ENCODE measurements at regions not wholly inside any gene's neighbourhood (a gene's known extent, or its start where the extent isn't known, plus 50 kb on each side); places are given as distances from the start of the nearest gene placed in this dataset.

DNA sequence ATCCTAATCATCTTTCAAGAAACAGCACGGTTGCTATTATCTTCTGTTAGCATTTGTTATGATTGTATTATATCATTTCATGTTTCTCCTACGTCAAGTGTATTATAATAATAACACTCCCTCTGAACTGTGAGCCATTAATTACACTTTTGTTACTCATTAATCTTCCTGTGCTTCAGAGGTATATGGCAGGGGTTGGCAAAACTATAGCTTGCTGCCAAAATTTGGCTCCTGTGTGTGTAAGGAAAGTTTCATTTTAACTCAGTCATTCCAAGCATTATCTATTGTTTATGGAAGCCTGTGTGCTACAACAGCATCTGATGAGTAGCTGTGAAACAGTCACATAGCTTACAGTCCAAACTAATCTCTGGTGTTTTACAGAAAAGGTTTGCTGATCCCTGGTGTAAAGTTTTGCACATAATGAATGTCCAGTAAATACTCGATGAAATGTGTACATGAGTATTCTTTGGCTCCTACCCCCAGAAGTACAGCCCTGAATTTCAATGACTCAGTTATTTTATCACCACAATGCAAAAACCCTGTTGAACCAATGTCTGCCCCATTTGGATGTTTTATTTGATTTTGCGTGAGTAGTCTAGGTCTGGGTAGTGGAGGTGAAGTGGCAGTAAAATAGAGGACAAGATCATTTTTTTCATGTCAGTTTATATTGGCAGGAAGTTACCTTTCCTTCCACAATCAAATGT, 648.2 kb downstream of the MAT2B start:
- Histone ChIP-seq H3K36me3 (ENCODE audit: control insufficient read depth, insufficient read depth, low read length) (no peaks in the 10 kb centered on the region), H3K4me3 (ENCODE audit: low read depth, low read length) (no peak overlapping the region), H3K9me3 (ENCODE audit: control insufficient read depth in 2 of 2, low read length in 2 of 2) (no peaks in the 10 kb centered on the region), H3K27ac (ENCODE audit: insufficient read depth, low read length, poor library complexity, severe bottlenecking) (no peak overlapping the region), H3K27me3 (ENCODE audit: control insufficient read depth, insufficient read depth, low read length) (no peaks in the 10 kb centered on the region), H3K4me1 (ENCODE audit: control insufficient read depth, insufficient read depth, low read length, poor library complexity, severe bottlenecking) (no peaks in the 10 kb centered on the region)
- DNase-seq: no peak
- Mint-ChIP-seq H3K27me3 (no peaks in the 10 kb centered on the region), H3K4me1 (no peaks in the 10 kb centered on the region), H3K4me3 (no peak overlapping the region), H3K27ac (no peak overlapping the region), H3K36me3 (no peaks in the 10 kb centered on the region), H3K9me3 (peaks cover 0 to 8% (median 5%) of the 10 kb centered on the region in 7 donors)
- no peak for ATAC-seq (ENCODE audit: low read depth in 2 of 2)

- Mint-ChIP-seq H3K4me3 (no peak overlapping the region), H3K9me3 (peaks cover 2 to 24% (median 5%) of the 10 kb centered on the region in 7 donors), H3K27me3 (no peaks in the 10 kb centered on the region), H3K4me1 (no peaks in the 10 kb centered on the region), H3K36me3 (no peaks in the 10 kb centered on the region), H3K27ac (no peak overlapping the region)
- Histone ChIP-seq H3K27ac (ENCODE audit: insufficient read depth, low read length, poor library complexity, severe bottlenecking) (no peak overlapping the region), H3K4me1 (ENCODE audit: control insufficient read depth, insufficient read depth, low read length, poor library complexity, severe bottlenecking) (no peaks in the 10 kb centered on the region), H3K9me3 (ENCODE audit: control insufficient read depth in 2 of 2, low read length in 2 of 2) (no peaks in the 10 kb centered on the region), H3K4me3 (ENCODE audit: low read depth, low read length) (no peak overlapping the region), H3K36me3 (ENCODE audit: control insufficient read depth, insufficient read depth, low read length) (no peaks in the 10 kb centered on the region), H3K27me3 (ENCODE audit: control insufficient read depth, insufficient read depth, low read length) (no peaks in the 10 kb centered on the region)
- DNase-seq (no peak), ATAC-seq (ENCODE audit: low read depth in 2 of 2) (no peak)
These were observed 665.4 kb downstream of the MAT2B start for GRCh38 chr5:164170814-164171213.

DNA sequence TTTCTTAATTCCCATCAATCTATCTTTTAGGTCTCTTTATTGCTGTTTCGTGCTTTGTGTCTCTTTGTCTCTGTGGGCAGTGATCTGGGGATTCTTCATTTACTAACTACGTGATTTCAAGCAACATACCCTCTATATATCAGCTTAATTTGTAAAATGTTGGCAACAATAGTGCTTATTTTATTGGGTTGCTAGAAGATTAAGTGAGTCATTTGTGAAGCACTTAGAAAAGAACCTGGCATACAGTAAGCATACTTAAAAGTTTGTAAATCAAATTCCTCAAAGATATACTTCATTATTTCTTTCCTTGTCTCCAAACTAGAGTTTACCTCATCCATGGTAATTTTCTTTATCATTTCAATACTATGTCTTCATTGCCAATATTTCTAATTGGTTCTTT, 669.7 kb downstream of the MAT2B start:
- H3K4me1 ChIP-seq (ENCODE audit: control insufficient read depth, insufficient read depth, low read length, poor library complexity, severe bottlenecking): no peaks in the 10 kb centered on the region
- H3K36me3 Mint-ChIP-seq: no peaks in the 10 kb centered on the region
- H3K27ac Mint-ChIP-seq: no peak overlapping the region
- no peak overlapping the region for H3K27ac ChIP-seq (ENCODE audit: insufficient read depth, low read length, poor library complexity, severe bottlenecking)
- H3K27me3 ChIP-seq (ENCODE audit: control insufficient read depth, insufficient read depth, low read length): no peaks in the 10 kb centered on the region
- H3K27me3 Mint-ChIP-seq: no peaks in the 10 kb centered on the region
- ATAC-seq (ENCODE audit: low read depth in 2 of 2): no peak
- no peak overlapping the region for H3K4me3 Mint-ChIP-seq
- peaks cover 4 to 30% (median 10%) of the 10 kb centered on the region in 7 donors for H3K9me3 Mint-ChIP-seq
- H3K36me3 ChIP-seq (ENCODE audit: control insufficient read depth, insufficient read depth, low read length): no peaks in the 10 kb centered on the region
- no peak for DNase-seq
- no peaks in the 10 kb centered on the region for H3K4me1 Mint-ChIP-seq
- no peak overlapping the region for H3K4me3 ChIP-seq (ENCODE audit: low read depth, low read length)
- H3K9me3 ChIP-seq (ENCODE audit: control insufficient read depth in 2 of 2, low read length in 2 of 2): no peaks in the 10 kb centered on the region

DNA sequence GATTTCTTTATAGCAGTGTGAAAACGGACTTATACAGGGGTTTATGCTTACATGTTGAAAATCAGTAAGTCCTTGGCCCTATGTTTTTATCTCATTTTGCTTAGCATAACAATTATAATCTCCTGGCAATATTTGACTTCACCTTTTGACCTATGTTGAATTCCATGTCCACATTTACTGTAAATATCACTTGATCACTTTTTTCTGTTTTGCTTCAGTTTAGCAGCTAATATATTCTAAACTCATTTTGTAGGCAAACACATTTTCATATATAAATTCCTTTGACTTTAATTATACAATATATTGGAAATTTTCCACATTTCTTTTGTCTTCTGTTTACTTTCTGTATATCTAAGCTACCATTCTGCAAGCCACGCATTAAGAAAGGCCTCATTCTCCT, 674.0 kb downstream of the MAT2B start:
- H3K36me3 Mint-ChIP-seq: no peaks in the 10 kb centered on the region
- H3K27ac Mint-ChIP-seq: no peak overlapping the region
- DNase-seq: no peak
- Histone ChIP-seq H3K27me3 (ENCODE audit: control insufficient read depth, insufficient read depth, low read length) (no peaks in the 10 kb centered on the region), H3K36me3 (ENCODE audit: control insufficient read depth, insufficient read depth, low read length) (no peaks in the 10 kb centered on the region), H3K4me1 (ENCODE audit: control insufficient read depth, insufficient read depth, low read length, poor library complexity, severe bottlenecking) (no peaks in the 10 kb centered on the region), H3K4me3 (ENCODE audit: low read depth, low read length) (no peak overlapping the region), H3K27ac (ENCODE audit: insufficient read depth, low read length, poor library complexity, severe bottlenecking) (no peak overlapping the region), H3K9me3 (ENCODE audit: control insufficient read depth in 2 of 2, low read length in 2 of 2) (no peaks in the 10 kb centered on the region)
- ATAC-seq (ENCODE audit: low read depth in 2 of 2): no peak
- no peaks in the 10 kb centered on the region for H3K27me3 Mint-ChIP-seq
- H3K9me3 Mint-ChIP-seq: peaks cover 0 to 20% (median 8%) of the 10 kb centered on the region in 7 donors
- H3K4me3 Mint-ChIP-seq: no peak overlapping the region
- no peaks in the 10 kb centered on the region for H3K4me1 Mint-ChIP-seq

- no peaks in the 10 kb centered on the region for H3K4me1 Mint-ChIP-seq
- ATAC-seq (ENCODE audit: low read depth in 2 of 2) (no peak), DNase-seq (no peak)
- Histone ChIP-seq H3K4me3 (ENCODE audit: low read depth, low read length) (no peak overlapping the region), H3K4me1 (ENCODE audit: control insufficient read depth, insufficient read depth, low read length, poor library complexity, severe bottlenecking) (no peaks in the 10 kb centered on the region), H3K27ac (ENCODE audit: insufficient read depth, low read length, poor library complexity, severe bottlenecking) (no peak overlapping the region), H3K27me3 (ENCODE audit: control insufficient read depth, insufficient read depth, low read length) (no peaks in the 10 kb centered on the region), H3K9me3 (ENCODE audit: control insufficient read depth in 2 of 2, low read length in 2 of 2) (no peaks in the 10 kb centered on the region), H3K36me3 (ENCODE audit: control insufficient read depth, insufficient read depth, low read length) (no peaks in the 10 kb centered on the region)
- H3K9me3 Mint-ChIP-seq: peaks cover 2 to 17% (median 4%) of the 10 kb centered on the region in 7 donors
- no peaks in the 10 kb centered on the region for H3K36me3 Mint-ChIP-seq
- no peak overlapping the region for H3K4me3 Mint-ChIP-seq
- H3K27ac Mint-ChIP-seq: no peak overlapping the region
- no peaks in the 10 kb centered on the region for H3K27me3 Mint-ChIP-seq
These were observed 676.2 kb downstream of the MAT2B start for GRCh38 chr5:164181604-164182003.

GRCh38 chr5:164184158-164184557, 678.7 kb downstream of the MAT2B start:
- H3K9me3 Mint-ChIP-seq: peaks cover 2 to 19% (median 3%) of the 10 kb centered on the region in 7 donors
- H3K4me3 ChIP-seq (ENCODE audit: low read depth, low read length): no peak overlapping the region
- H3K27me3 ChIP-seq (ENCODE audit: control insufficient read depth, insufficient read depth, low read length): no peaks in the 10 kb centered on the region
- no peaks in the 10 kb centered on the region for H3K9me3 ChIP-seq (ENCODE audit: control insufficient read depth in 2 of 2, low read length in 2 of 2)
- H3K4me3 Mint-ChIP-seq: no peak overlapping the region
- no peaks in the 10 kb centered on the region for H3K4me1 Mint-ChIP-seq
- DNase-seq (no peak), ATAC-seq (ENCODE audit: low read depth in 2 of 2) (no peak)
- H3K36me3 Mint-ChIP-seq: no peaks in the 10 kb centered on the region
- H3K27me3 Mint-ChIP-seq: no peaks in the 10 kb centered on the region
- H3K27ac Mint-ChIP-seq: no peak overlapping the region
- no peaks in the 10 kb centered on the region for H3K4me1 ChIP-seq (ENCODE audit: control insufficient read depth, insufficient read depth, low read length, poor library complexity, severe bottlenecking)
- no peak overlapping the region for H3K27ac ChIP-seq (ENCODE audit: insufficient read depth, low read length, poor library complexity, severe bottlenecking)
- H3K36me3 ChIP-seq (ENCODE audit: control insufficient read depth, insufficient read depth, low read length): no peaks in the 10 kb centered on the region

- H3K27me3 ChIP-seq (ENCODE audit: control insufficient read depth, insufficient read depth, low read length): no peaks in the 10 kb centered on the region
- DNase-seq (no peak), ATAC-seq (ENCODE audit: low read depth in 2 of 2) (no peak)
- no peaks in the 10 kb centered on the region for H3K9me3 ChIP-seq (ENCODE audit: control insufficient read depth in 2 of 2, low read length in 2 of 2)
- no peaks in the 10 kb centered on the region for H3K36me3 ChIP-seq (ENCODE audit: control insufficient read depth, insufficient read depth, low read length)
- Mint-ChIP-seq H3K4me1 (no peaks in the 10 kb centered on the region), H3K36me3 (no peaks in the 10 kb centered on the region), H3K27ac (no peak overlapping the region), H3K4me3 (no peak overlapping the region), H3K9me3 (peaks cover 2 to 11% (median 5%) of the 10 kb centered on the region in 7 donors), H3K27me3 (no peaks in the 10 kb centered on the region)
- no peak overlapping the region for H3K27ac ChIP-seq (ENCODE audit: insufficient read depth, low read length, poor library complexity, severe bottlenecking)
- no peak overlapping the region for H3K4me3 ChIP-seq (ENCODE audit: low read depth, low read length)
- H3K4me1 ChIP-seq (ENCODE audit: control insufficient read depth, insufficient read depth, low read length, poor library complexity, severe bottlenecking): no peaks in the 10 kb centered on the region
These were observed 679.6 kb downstream of the MAT2B start for GRCh38 chr5:164185000-164185399.

GRCh38 chr5:164186550-164186949, 681.1 kb downstream of the MAT2B start:
- Histone ChIP-seq H3K4me1 (ENCODE audit: control insufficient read depth, insufficient read depth, low read length, poor library complexity, severe bottlenecking) (no peaks in the 10 kb centered on the region), H3K4me3 (ENCODE audit: low read depth, low read length) (no peak overlapping the region), H3K9me3 (ENCODE audit: control insufficient read depth in 2 of 2, low read length in 2 of 2) (no peaks in the 10 kb centered on the region), H3K27me3 (ENCODE audit: control insufficient read depth, insufficient read depth, low read length) (no peaks in the 10 kb centered on the region), H3K27ac (ENCODE audit: insufficient read depth, low read length, poor library complexity, severe bottlenecking) (no peak overlapping the region), H3K36me3 (ENCODE audit: control insufficient read depth, insufficient read depth, low read length) (no peaks in the 10 kb centered on the region)
- no peak for DNase-seq
- ATAC-seq (ENCODE audit: low read depth in 2 of 2): no peak
- Mint-ChIP-seq H3K4me3 (no peak overlapping the region), H3K27ac (no peak overlapping the region), H3K9me3 (peaks cover 3 to 10% (median 6%) of the 10 kb centered on the region in 7 donors), H3K36me3 (no peaks in the 10 kb centered on the region), H3K27me3 (no peaks in the 10 kb centered on the region), H3K4me1 (no peaks in the 10 kb centered on the region)
